HG02623 (cell line): ENCODE measurements at regions not wholly inside any gene's neighbourhood (a gene's known extent, or its start where the extent isn't known, plus 50 kb on each side); places are given as distances from the start of the nearest gene placed in this dataset.
"Not testable (repeated sequence)": the region's sequence is repeated elsewhere in the genome, so short reads cannot be mapped to it uniquely, and the experiment has no call there.

Experiments
- ATAC-seq: cut with Tn5 transposase; IDR thresholded peaks from one replicate; pipeline ENCODE4 v1.9.1; 2021; ENCODE audit warnings: moderate library complexity; ENCODE audit not compliant: unreplicated experiment

- ATAC-seq = no peak
Measured at GRCh38 chr2:138215958-138216357, 251.7 kb downstream of the HNMT start.

GRCh38 chr2:138217975-138218374 lies 253.7 kb downstream of the HNMT start:
- ATAC-seq = no peak

- ATAC-seq = no peak
Measured at GRCh38 chr2:138218397-138218796, 254.1 kb downstream of the HNMT start.

- ATAC-seq = no peak
Measured at GRCh38 chr2:138219961-138220360, 255.7 kb downstream of the HNMT start.

- no peak for ATAC-seq
Measured at GRCh38 chr2:138221358-138221757, 257.1 kb downstream of the HNMT start.

- no peak for ATAC-seq
Measured at GRCh38 chr2:138223319-138223718, 259.0 kb downstream of the HNMT start.

GRCh38 chr2:138227195-138227594 lies 262.9 kb downstream of the HNMT start:
- no peak for ATAC-seq

- no peak for ATAC-seq
Measured at GRCh38 chr2:138228101-138228500, 263.8 kb downstream of the HNMT start.

GRCh38 chr2:138234265-138234664 lies 267.3 kb upstream of the SPOPL start:
- ATAC-seq = no peak

- ATAC-seq = no peak
Measured at GRCh38 chr2:138235041-138235440, 266.5 kb upstream of the SPOPL start.

GRCh38 chr2:138236142-138236541 lies 265.4 kb upstream of the SPOPL start:
- no peak for ATAC-seq

GRCh38 chr2:138237667-138238384 lies 263.7 kb upstream of the SPOPL start:
- no peak for ATAC-seq

GRCh38 chr2:138238908-138239307 lies 262.7 kb upstream of the SPOPL start:
- no peak for ATAC-seq

- ATAC-seq = no peak
Measured at GRCh38 chr2:138239902-138240491, 261.6 kb upstream of the SPOPL start.

- no peak for ATAC-seq
Measured at GRCh38 chr2:138243372-138243771, 258.2 kb upstream of the SPOPL start.

- ATAC-seq = no peak
Measured at GRCh38 chr2:138244501-138244925, 257.1 kb upstream of the SPOPL start.

- no peak for ATAC-seq
Measured at GRCh38 chr2:138245310-138245709, 256.3 kb upstream of the SPOPL start.

GRCh38 chr2:138247302-138247701 lies 254.3 kb upstream of the SPOPL start:
- no peak for ATAC-seq

GRCh38 chr2:138249207-138249606 lies 252.4 kb upstream of the SPOPL start:
- no peak for ATAC-seq

GRCh38 chr2:138250843-138251320 lies 250.7 kb upstream of the SPOPL start:
- ATAC-seq = not testable (repeated sequence)

- ATAC-seq = no peak
Measured at GRCh38 chr2:138252587-138252986, 249.0 kb upstream of the SPOPL start.

- no peak for ATAC-seq
Measured at GRCh38 chr2:138255670-138256069, 245.9 kb upstream of the SPOPL start.
